Ishikawa (cell line): ENCODE measurements at regions not wholly inside any gene's neighbourhood (a gene's known extent, or its start where the extent isn't known, plus 50 kb on each side); places are given as distances from the start of the nearest gene placed in this dataset.

Source experiments
- CEBPB ChIP-seq: IDR thresholded peaks from 2 replicates; pipeline ENCODE4 v1.6.1; 2012
- CREB1 ChIP-seq: IDR thresholded peaks from 2 replicates; pipeline ENCODE4 v1.6.1; 2012; ENCODE audit warnings: low read depth
- EGR1 ChIP-seq: IDR thresholded peaks from 2 replicates; pipeline ENCODE4 v1.6.1; 2012
- EP300 ChIP-seq: IDR thresholded peaks from 2 replicates; pipeline ENCODE4 v1.6.1; 2012; ENCODE audit warnings: borderline replicate concordance
- FOXM1 ChIP-seq: IDR thresholded peaks from 2 replicates; pipeline ENCODE4 v1.6.1; 2012; ENCODE audit warnings: low read depth, borderline replicate concordance
- NFIC ChIP-seq: IDR thresholded peaks from 2 replicates; pipeline ENCODE4 v1.6.1; 2012
- RAD21 ChIP-seq: IDR thresholded peaks from 2 replicates; pipeline ENCODE4 v1.6.1; 2012; ENCODE audit warnings: low read depth
- TAF1 ChIP-seq: IDR thresholded peaks from 2 replicates; pipeline ENCODE4 v1.6.1; 2012; ENCODE audit warnings: low read depth, mild to moderate bottlenecking
- TCF12 ChIP-seq: IDR thresholded peaks from 2 replicates; pipeline ENCODE4 v1.6.1; 2012; ENCODE audit warnings: low read depth
- TEAD4 ChIP-seq: IDR thresholded peaks from 2 replicates; pipeline ENCODE4 v1.6.1; 2012
- YY1 ChIP-seq: IDR thresholded peaks from 2 replicates; pipeline ENCODE4 v1.6.1; 2012; ENCODE audit warnings: low read depth
- ZBTB7A ChIP-seq: IDR thresholded peaks from 2 replicates; pipeline ENCODE4 v1.6.1; 2012; ENCODE audit warnings: low read depth
- TF ChIP-seq, protein P1 (sequence below): IDR thresholded peaks from 2 replicates; pipeline ENCODE4 v1.6.1; 2012
- TF ChIP-seq, protein P2 (sequence below): IDR thresholded peaks from 2 replicates; pipeline ENCODE4 v1.6.1; 2012; ENCODE audit warnings: low read depth, mild to moderate bottlenecking
- TF ChIP-seq, protein P3 (sequence below): IDR thresholded peaks from 2 replicates; pipeline ENCODE4 v1.6.1; 2012

DNA sequence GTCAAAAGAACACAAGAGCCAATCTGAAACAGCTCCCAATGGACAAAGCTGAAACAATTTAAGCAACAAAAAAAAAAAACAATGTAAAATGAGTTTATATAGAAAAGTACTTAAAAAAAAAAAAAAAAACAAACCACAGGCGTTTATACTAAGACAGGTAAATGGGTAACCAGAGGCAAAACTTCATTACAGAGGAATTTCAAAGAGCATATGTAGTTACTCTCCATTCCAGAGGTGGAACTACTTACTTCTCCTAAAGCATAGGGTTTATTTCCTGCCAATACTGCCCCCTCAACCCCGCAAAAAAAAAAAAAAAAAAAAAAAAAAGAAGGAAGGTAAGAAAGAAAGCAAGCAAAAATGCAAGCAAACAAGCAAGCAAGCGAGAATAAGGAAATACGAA lies 132.9 kb downstream of the LIG4 start:
- no peak for TF ChIP-seq TCF12
- TF ChIP-seq, protein P1, sequence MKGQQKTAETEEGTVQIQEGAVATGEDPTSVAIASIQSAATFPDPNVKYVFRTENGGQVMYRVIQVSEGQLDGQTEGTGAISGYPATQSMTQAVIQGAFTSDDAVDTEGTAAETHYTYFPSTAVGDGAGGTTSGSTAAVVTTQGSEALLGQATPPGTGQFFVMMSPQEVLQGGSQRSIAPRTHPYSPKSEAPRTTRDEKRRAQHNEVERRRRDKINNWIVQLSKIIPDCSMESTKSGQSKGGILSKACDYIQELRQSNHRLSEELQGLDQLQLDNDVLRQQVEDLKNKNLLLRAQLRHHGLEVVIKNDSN = no peak
- TF ChIP-seq FOXM1 = no peak
- TF ChIP-seq EGR1 = no peak
- TF ChIP-seq YY1 = no peak
- TF ChIP-seq, protein P2, sequence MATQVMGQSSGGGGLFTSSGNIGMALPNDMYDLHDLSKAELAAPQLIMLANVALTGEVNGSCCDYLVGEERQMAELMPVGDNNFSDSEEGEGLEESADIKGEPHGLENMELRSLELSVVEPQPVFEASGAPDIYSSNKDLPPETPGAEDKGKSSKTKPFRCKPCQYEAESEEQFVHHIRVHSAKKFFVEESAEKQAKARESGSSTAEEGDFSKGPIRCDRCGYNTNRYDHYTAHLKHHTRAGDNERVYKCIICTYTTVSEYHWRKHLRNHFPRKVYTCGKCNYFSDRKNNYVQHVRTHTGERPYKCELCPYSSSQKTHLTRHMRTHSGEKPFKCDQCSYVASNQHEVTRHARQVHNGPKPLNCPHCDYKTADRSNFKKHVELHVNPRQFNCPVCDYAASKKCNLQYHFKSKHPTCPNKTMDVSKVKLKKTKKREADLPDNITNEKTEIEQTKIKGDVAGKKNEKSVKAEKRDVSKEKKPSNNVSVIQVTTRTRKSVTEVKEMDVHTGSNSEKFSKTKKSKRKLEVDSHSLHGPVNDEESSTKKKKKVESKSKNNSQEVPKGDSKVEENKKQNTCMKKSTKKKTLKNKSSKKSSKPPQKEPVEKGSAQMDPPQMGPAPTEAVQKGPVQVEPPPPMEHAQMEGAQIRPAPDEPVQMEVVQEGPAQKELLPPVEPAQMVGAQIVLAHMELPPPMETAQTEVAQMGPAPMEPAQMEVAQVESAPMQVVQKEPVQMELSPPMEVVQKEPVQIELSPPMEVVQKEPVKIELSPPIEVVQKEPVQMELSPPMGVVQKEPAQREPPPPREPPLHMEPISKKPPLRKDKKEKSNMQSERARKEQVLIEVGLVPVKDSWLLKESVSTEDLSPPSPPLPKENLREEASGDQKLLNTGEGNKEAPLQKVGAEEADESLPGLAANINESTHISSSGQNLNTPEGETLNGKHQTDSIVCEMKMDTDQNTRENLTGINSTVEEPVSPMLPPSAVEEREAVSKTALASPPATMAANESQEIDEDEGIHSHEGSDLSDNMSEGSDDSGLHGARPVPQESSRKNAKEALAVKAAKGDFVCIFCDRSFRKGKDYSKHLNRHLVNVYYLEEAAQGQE = no peak
- TF ChIP-seq CEBPB = no peak

DNA sequence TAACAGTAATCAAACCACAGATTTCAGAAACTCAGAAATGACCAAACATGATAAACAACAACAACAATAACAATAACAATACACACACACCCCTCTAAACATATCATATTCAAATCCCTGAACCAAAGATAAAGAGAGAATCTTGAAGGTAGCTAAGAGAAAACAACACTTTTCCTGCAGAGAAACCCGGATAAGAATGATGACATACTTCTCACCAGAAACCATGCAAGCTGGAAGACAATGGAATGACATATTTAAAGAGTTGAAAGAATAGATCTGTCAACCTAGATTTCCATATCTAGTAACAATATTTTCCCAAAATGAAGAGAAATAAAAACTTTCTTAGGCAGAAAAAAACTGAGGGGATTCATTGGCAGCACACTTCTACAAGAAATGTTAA lies 138.1 kb downstream of the LIG4 start:
- TF ChIP-seq ZBTB7A (no peak), YY1 (no peak), CEBPB (no peak), TAF1 (no peak)

DNA sequence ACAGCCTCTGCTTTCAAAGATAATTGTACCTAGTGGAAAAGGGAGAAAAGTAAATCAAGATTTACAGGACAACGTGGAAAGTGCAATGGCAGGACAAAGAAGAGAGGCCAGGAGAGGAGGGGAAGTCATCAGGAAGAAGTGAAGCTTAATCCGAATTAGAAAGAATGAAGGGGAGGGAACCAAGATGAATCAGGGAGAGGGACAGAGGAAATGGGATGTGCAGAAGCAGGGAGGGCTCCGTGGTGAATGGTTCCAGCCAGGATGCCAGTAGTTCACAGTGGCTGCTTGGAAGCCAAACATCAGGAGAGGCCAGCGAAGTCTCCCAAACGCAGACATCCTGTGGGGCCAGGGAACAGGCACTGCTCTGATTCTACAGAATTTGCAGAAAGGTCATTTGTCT lies 144.4 kb downstream of the LIG4 start:
- no peak for TF ChIP-seq YY1
- TF ChIP-seq EP300 = no peak
- TF ChIP-seq TEAD4 = no peak
- TF ChIP-seq NFIC = no peak

DNA sequence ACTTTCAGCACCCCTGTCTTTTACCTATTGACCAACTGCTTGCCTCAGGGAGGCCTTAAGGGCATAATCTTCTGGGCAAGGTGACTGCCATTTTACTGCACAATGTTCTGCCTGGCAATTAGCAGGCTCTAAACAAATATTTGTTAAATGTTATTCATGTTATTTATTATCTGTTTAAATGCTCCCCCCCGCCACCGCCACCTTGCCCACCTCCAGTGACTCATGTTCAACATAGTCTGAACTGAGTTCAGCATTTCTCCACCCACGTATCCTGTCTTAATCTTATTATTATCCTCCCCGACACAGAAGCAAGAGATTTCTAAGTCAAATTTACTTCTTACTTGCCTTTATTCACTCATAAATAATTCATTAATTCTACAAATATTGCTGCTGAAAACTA lies 144.8 kb downstream of the LIG4 start:
- no peak for TF ChIP-seq YY1
- no peak for TF ChIP-seq CEBPB
- TF ChIP-seq, protein P3, sequence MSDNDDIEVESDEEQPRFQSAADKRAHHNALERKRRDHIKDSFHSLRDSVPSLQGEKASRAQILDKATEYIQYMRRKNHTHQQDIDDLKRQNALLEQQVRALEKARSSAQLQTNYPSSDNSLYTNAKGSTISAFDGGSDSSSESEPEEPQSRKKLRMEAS = no peak
- no peak for TF ChIP-seq ZBTB7A
- no peak for TF ChIP-seq TCF12
- TF ChIP-seq TAF1 = no peak
- TF ChIP-seq RAD21 = no peak
- TF ChIP-seq, protein P2 = no peak
- TF ChIP-seq NFIC = no peak
- TF ChIP-seq EP300 = no peak
- TF ChIP-seq FOXM1 = no peak
- TF ChIP-seq, protein P1 = no peak
- TF ChIP-seq CREB1 = no peak
- TF ChIP-seq EGR1 = no peak
- TF ChIP-seq TEAD4 = no peak

DNA sequence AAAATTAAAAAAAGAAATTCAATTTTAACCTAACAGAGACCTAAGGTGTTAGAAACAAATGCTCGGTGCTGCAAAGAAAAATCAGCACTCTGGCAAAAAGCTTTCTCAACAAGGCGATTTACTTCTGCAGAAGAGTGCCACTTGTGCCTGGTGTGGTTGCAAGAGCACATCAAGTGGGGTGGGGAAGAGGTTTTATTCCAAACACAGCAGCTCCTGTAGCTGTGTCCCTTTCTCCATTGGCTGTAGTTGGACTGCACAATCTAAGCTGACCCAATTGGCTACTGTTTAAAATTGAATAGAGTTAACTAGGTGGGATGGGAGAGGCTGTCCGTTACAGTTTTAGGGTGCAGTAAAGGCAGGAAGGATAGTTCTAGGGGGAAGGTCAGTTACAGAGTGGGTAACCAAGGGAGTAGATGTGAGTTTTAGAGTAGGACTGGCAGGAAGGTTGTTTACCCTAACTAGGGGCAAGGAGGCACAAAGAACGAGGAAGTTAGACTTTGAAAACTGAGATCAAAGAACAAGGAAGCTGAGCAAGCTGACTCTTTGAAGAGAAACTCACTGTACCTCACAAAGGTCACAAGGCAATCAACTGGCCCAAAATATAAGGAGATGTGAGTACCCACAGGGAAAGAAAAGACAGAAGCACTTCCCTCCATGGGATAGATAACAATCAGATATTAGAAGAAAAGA lies 145.7 kb downstream of the LIG4 start:
- TF ChIP-seq RAD21 (no peak), EP300 (no peak), NFIC (no peak), CREB1 (no peak), ZBTB7A (no peak), FOXM1 (no peak)

DNA sequence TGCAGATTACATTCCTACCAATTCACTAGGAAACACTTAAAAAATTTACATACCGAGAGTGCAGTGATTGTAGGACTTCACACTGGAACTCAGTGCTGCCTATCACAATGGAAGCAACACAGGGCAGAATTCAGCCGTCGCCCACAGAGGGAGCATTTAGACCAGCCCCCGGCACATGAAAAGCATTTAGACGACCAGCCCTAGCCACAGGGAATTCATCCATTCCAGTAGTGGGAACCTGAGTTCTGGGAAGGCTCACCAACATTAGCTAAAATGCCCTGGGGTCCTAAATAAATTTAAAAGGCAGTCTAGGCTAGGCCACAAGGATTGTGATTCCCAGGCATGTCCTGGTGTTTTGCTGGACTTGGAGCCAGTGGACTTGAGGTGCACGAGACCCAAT lies 155.2 kb downstream of the LIG4 start:
- no peak for TF ChIP-seq EP300
- no peak for TF ChIP-seq TEAD4
- TF ChIP-seq NFIC = no peak
- no peak for TF ChIP-seq YY1
- TF ChIP-seq TCF12 = no peak
- TF ChIP-seq CEBPB = no peak
- no peak for TF ChIP-seq RAD21

DNA sequence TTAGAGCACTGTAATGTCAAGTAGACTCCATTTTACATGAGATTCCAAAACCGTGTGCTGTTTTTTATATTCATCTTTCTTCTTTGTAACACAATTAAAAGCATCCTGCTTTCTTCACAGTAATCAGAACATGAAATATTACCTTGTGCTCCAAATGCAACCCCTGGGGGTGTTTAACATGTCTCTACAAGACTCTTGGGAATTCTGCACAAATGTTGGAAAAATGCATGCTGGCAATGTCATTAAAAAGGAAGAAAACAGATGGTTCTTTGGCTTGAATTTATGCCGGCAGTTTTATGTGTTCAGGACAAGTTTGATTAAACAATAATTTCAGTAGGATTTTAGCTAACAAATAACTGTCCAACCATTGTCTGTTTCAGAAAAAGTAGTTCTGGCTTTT lies 159.1 kb downstream of the LIG4 start:
- TF ChIP-seq FOXM1 = no peak
- no peak for TF ChIP-seq TEAD4
- no peak for TF ChIP-seq ZBTB7A
- TF ChIP-seq CREB1 = no peak
- TF ChIP-seq NFIC = no peak
- TF ChIP-seq, protein P1 = no peak
- no peak for TF ChIP-seq CEBPB
- TF ChIP-seq TCF12 = no peak
- TF ChIP-seq, protein P3 = no peak
- TF ChIP-seq EP300 = no peak
- TF ChIP-seq RAD21 = no peak
- no peak for TF ChIP-seq YY1
- TF ChIP-seq, protein P2 = no peak
